Nephron progenitor cell (in vitro differentiated cells): ENCODE measurements at regions not wholly inside any gene's neighbourhood (a gene's known extent, or its start where the extent isn't known, plus 50 kb on each side); places are given as distances from the start of the nearest gene placed in this dataset.

Source experiments
- DNase-seq: peaks from one replicate; pipeline ENCODE4 v3.0.0; 2021
- H3K27ac Mint-ChIP-seq: 2 replicates; pipeline ENCODE4 v1.8.0; 2021; ENCODE audit warnings: mild to moderate bottlenecking, moderate library complexity, mixed read lengths
- H3K27me3 Mint-ChIP-seq: 2 replicates; pipeline ENCODE4 v1.8.0; 2021; ENCODE audit warnings: mild to moderate bottlenecking, low read depth, mixed read lengths; ENCODE audit not compliant: poor library complexity
- H3K36me3 Mint-ChIP-seq: 2 replicates; pipeline ENCODE4 v1.8.0; 2021; ENCODE audit warnings: low read depth, mixed read lengths
- H3K4me1 Mint-ChIP-seq: 2 replicates; pipeline ENCODE4 v1.8.0; 2021; ENCODE audit warnings: mixed read lengths
- H3K4me3 Mint-ChIP-seq: 2 replicates; pipeline ENCODE4 v1.8.0; 2021; ENCODE audit warnings: mild to moderate bottlenecking, moderate library complexity, mixed read lengths
- H3K9me3 Mint-ChIP-seq: 2 replicates; pipeline ENCODE4 v1.8.0; 2021; ENCODE audit warnings: mild to moderate bottlenecking, moderate library complexity, mixed read lengths
- CTCF ChIP-seq: fragments of 200-600 bp; sonication (generic); IDR thresholded peaks from 2 replicates; pipeline ENCODE4 v1.5.0; 2021; ENCODE audit warnings: antibody characterized with exemption

DNA sequence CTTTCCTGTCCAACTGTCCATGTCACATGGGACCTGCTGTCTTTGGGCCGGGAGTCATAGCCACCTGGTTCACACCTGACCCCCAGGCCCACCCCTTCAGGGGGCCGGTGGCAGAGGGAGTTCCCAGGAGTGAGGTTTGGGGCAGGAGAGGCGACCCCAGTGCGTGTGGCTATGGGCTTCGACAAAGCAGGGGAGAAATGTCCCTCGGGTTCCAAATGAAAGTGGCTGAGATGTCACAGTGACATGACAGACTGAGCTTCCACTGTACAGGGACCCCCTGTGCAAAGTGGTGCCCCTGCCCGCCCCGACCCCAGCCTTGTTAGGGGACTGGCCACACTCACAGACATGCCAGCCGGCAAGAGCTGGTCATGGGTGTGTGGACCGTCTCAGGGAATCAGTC is 1297.0 kb downstream of the BRD1 start:
- no peak overlapping the region for H3K27ac Mint-ChIP-seq
- peaks cover 4% of the 10 kb centered on the region for H3K27me3 Mint-ChIP-seq
- no peaks in the 10 kb centered on the region for H3K36me3 Mint-ChIP-seq
- no peaks in the 10 kb centered on the region for H3K9me3 Mint-ChIP-seq
- H3K4me3 Mint-ChIP-seq, result no peak overlapping the region
- peaks cover 9% of the 10 kb centered on the region for H3K4me1 Mint-ChIP-seq
- no peak for DNase-seq
- no peak for TF ChIP-seq CTCF

DNA sequence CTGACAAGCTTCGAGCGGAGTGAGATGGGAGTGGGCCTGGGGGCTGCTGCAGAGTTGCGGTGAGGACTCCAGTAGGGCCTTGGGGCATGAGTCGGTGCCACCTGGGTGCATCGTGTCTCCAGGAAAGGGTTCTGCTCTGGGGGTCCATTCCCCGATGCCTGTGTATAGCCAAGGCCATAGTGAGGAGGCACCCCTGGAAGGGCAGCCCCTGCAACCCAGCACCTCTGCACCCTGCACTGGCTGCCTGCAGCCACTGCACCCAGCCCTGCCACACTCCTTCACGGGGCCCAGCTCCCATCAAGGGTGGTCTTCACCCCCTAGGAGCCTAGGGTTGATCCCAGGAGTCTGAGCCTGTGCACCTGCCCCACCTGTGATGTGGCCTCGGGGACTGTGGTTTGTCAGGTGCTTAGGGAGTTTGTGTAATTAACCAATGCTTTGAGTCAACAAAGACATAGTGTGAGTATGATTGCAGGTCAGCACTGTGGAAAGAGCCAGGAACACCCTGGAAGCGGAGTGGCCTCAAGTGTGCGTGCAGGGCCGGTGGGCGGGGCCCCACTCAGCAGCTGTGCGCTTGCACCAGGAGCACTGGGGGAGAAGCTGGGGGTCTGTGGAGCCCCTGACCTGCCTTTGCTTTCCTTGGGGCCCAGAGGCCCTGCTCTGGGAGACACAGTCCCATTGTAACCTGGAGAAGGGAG is 1299.3 kb downstream of the BRD1 start:
- Mint-ChIP-seq H3K4me3 (no peak overlapping the region), H3K9me3 (no peaks in the 10 kb centered on the region), H3K4me1 (peaks cover 9% of the 10 kb centered on the region), H3K27me3 (no peaks in the 10 kb centered on the region), H3K36me3 (no peaks in the 10 kb centered on the region), H3K27ac (no peak overlapping the region)
- no peak for DNase-seq
- TF ChIP-seq CTCF, result no peak

GRCh38 chr22:48523761-48524160 is 1303.9 kb downstream of the BRD1 start:
- no peak overlapping the region for H3K4me3 Mint-ChIP-seq
- DNase-seq, result no peak
- H3K27me3 Mint-ChIP-seq, result no peaks in the 10 kb centered on the region
- TF ChIP-seq CTCF, result no peak
- H3K27ac Mint-ChIP-seq, result no peak overlapping the region
- peaks cover 33% of the 10 kb centered on the region for H3K4me1 Mint-ChIP-seq
- no peaks in the 10 kb centered on the region for H3K9me3 Mint-ChIP-seq
- H3K36me3 Mint-ChIP-seq, result no peaks in the 10 kb centered on the region

GRCh38 chr22:48523091-48523490 is 1304.6 kb downstream of the BRD1 start:
- H3K4me1 Mint-ChIP-seq, result peaks cover 35% of the 10 kb centered on the region
- no peak for DNase-seq
- H3K36me3 Mint-ChIP-seq, result no peaks in the 10 kb centered on the region
- H3K27ac Mint-ChIP-seq, result no peak overlapping the region
- no peaks in the 10 kb centered on the region for H3K9me3 Mint-ChIP-seq
- H3K4me3 Mint-ChIP-seq, result no peak overlapping the region
- H3K27me3 Mint-ChIP-seq, result no peaks in the 10 kb centered on the region
- no peak for TF ChIP-seq CTCF

DNA sequence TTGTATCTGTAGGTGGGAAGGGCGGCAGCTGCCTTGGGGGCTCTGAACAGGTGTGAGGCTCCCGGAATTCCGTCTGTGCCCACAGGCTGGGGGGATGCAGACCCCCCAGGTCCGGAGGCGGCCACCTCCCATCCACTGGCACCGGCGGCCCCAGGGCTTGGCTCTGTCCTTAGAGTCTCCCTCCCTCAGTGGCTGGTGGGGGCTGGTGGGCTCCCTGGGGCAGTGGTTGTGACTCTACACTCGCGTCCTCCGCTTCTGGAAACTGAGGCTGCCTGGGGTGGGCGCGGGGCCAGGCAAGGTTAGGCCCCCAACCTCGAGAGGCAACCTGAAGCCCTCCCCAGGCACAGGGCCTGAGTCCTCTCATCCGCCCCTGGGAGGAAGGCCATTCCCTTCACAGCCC is 1305.4 kb downstream of the BRD1 start:
- H3K27me3 Mint-ChIP-seq, result no peaks in the 10 kb centered on the region
- H3K4me1 Mint-ChIP-seq, result peaks cover 41% of the 10 kb centered on the region
- no peak overlapping the region for H3K4me3 Mint-ChIP-seq
- DNase-seq, result no peak
- H3K9me3 Mint-ChIP-seq, result no peaks in the 10 kb centered on the region
- H3K27ac Mint-ChIP-seq, result no peak overlapping the region
- TF ChIP-seq CTCF, result no peak
- no peaks in the 10 kb centered on the region for H3K36me3 Mint-ChIP-seq

- Mint-ChIP-seq H3K4me3 (no peak overlapping the region), H3K27ac (no peak overlapping the region), H3K9me3 (no peaks in the 10 kb centered on the region), H3K4me1 (peaks cover 46% of the 10 kb centered on the region), H3K36me3 (no peaks in the 10 kb centered on the region), H3K27me3 (no peaks in the 10 kb centered on the region)
- DNase-seq, result no peak
- TF ChIP-seq CTCF, result no peak
Measured at GRCh38 chr22:48520884-48521588, 1306.6 kb downstream of the BRD1 start.
